Neuronal stem cell (in vitro differentiated cells): ENCODE measurements at regions not wholly inside any gene's neighbourhood (a gene's known extent, or its start where the extent isn't known, plus 50 kb on each side); places are given as distances from the start of the nearest gene placed in this dataset.
A peak's percentile ranks its signal among the peaks of the same experiment; 100 is the strongest.

Experiments
- DNase-seq: peaks from one replicate; pipeline ENCODE4 v3.0.0-alpha.2; 2013; ENCODE audit warnings: low spot score
- H2AFZ ChIP-seq: one replicate; pipeline ENCODE4 v1.6.1; 2013; ENCODE audit warnings: mild to moderate bottlenecking, low read length, inconsistent platforms
- H2AK5ac ChIP-seq: 2 replicates; pipeline ENCODE4 v1.6.1; 2013; ENCODE audit warnings: low read depth, mild to moderate bottlenecking, inconsistent platforms, low read length, moderate library complexity, mixed read lengths
- H2BK120ac ChIP-seq: 2 replicates; pipeline ENCODE4 v1.6.1; 2013; ENCODE audit warnings: low read depth, mild to moderate bottlenecking, inconsistent platforms, low read length, moderate library complexity, mixed read lengths
- H2BK12ac ChIP-seq: one replicate; pipeline ENCODE4 v1.6.1; 2013; ENCODE audit warnings: low read length, inconsistent platforms
- H2BK15ac ChIP-seq: 2 replicates; pipeline ENCODE4 v1.6.1; 2013; ENCODE audit warnings: mild to moderate bottlenecking, low read length, inconsistent platforms, mixed read lengths
- H2BK5ac ChIP-seq: one replicate; pipeline ENCODE4 v1.6.1; 2013; ENCODE audit warnings: inconsistent platforms, mild to moderate bottlenecking, low read length, moderate library complexity
- H3K14ac ChIP-seq: one replicate; pipeline ENCODE4 v1.6.1; 2013; ENCODE audit warnings: low read length, inconsistent platforms
- H3K18ac ChIP-seq: 2 replicates; pipeline ENCODE4 v1.6.1; 2013; ENCODE audit warnings: low read length, inconsistent platforms
- H3K23ac ChIP-seq: 2 replicates; pipeline ENCODE4 v1.6.1; 2013; ENCODE audit warnings: low read depth, mild to moderate bottlenecking, mixed read lengths, low read length, inconsistent platforms; ENCODE audit not compliant: poor library complexity
- H3K27ac ChIP-seq: replicated peaks from 3 replicates; pipeline ENCODE4 v1.5.1; 2013; ENCODE audit warnings: low read length, inconsistent platforms
- H3K27me3 ChIP-seq, 3 experiments: 2 replicates each; pipeline ENCODE4 v1.6.1; 2013; ENCODE audit warnings: low read length in 3 of 3, mild to moderate bottlenecking in 2 of 3, inconsistent platforms in 1 of 3, low read depth in 1 of 3, mixed read lengths in 1 of 3, moderate library complexity in 1 of 3; ENCODE audit not compliant: control insufficient read depth in 3 of 3, insufficient read depth in 3 of 3
- H3K36me3 ChIP-seq, 2 donors: replicated peaks in 1 of 2; 2 replicates each; pipeline ENCODE4 v1.6.1; 2013; ENCODE audit warnings: low read length in 2 of 2; ENCODE audit not compliant: control insufficient read depth in 2 of 2, insufficient read depth in 2 of 2
- H3K4ac ChIP-seq: 2 replicates; pipeline ENCODE4 v1.6.1; 2013; ENCODE audit warnings: inconsistent platforms, mild to moderate bottlenecking, low read length, moderate library complexity
- H3K4me1 ChIP-seq, 2 donors: 1 replicate in 1 of 2; 2 replicates in 1 of 2; pipeline ENCODE4 v1.6.1; 2013; ENCODE audit warnings: low read length in 2 of 2, low read depth in 1 of 2; ENCODE audit not compliant: control insufficient read depth in 2 of 2, insufficient read depth in 1 of 2
- H3K4me2 ChIP-seq: one replicate; pipeline ENCODE4 v1.6.1; 2013; ENCODE audit warnings: mild to moderate bottlenecking, low read length, inconsistent platforms; ENCODE audit not compliant: insufficient read depth, poor library complexity, severe bottlenecking
- H3K4me3 ChIP-seq, 2 donors: 2 replicates each; pipeline ENCODE4 v1.5.1; 2013; ENCODE audit warnings: low read length in 2 of 2, mild to moderate bottlenecking in 2 of 2, inconsistent platforms in 1 of 2, moderate library complexity in 1 of 2
- H3K79me1 ChIP-seq: one replicate; pipeline ENCODE4 v1.6.1; 2013; ENCODE audit warnings: low read depth, mild to moderate bottlenecking, inconsistent platforms, low read length, moderate library complexity
- H3K9ac ChIP-seq: one replicate; pipeline ENCODE4 v1.6.1; 2013; ENCODE audit warnings: mild to moderate bottlenecking, low read depth, low read length, inconsistent platforms; ENCODE audit not compliant: poor library complexity
- H3K9me3 ChIP-seq, 2 donors: replicated peaks in 1 of 2; 2 replicates each; pipeline versions ENCODE3 to v1.6.1; 2013; ENCODE audit warnings: low read length in 2 of 2, mild to moderate bottlenecking in 2 of 2, inconsistent platforms in 1 of 2, low read depth in 1 of 2, mixed read lengths in 1 of 2, moderate library complexity in 1 of 2; ENCODE audit not compliant: control insufficient read depth in 2 of 2, insufficient read depth in 1 of 2
- H4K8ac ChIP-seq: one replicate; pipeline ENCODE4 v1.6.1; 2013; ENCODE audit warnings: low read depth, mild to moderate bottlenecking, inconsistent platforms, low read length, moderate library complexity
- H4K91ac ChIP-seq: one replicate; pipeline ENCODE4 v1.6.1; 2013; ENCODE audit warnings: low read length, low read depth, mild to moderate bottlenecking, inconsistent platforms; ENCODE audit not compliant: poor library complexity
- WGBS, 2 donors: extraction: QIAGEN DNeasy Blood & Tissue Kit; methylation state at CpG; one replicate each; pipeline ENCODE4 v1.1.7; 2013; ENCODE audit warnings: missing lambda C conversion rate in 2 of 2, mixed read lengths in 1 of 2; ENCODE audit not compliant: insufficient read length in 2 of 2, insufficient replicate concordance in 1 of 2; ENCODE audit errors: extremely low coverage in 2 of 2; 5-methylcytosine and 5-hydroxymethylcytosine counted together

- Histone ChIP-seq H3K4ac (no peak overlapping the region), H3K4me3 (no peak overlapping the region), H2BK12ac (no peak overlapping the region), H3K14ac (no peak overlapping the region), H3K79me1 (no peaks in the 10 kb centered on the region), H2BK5ac (no peak overlapping the region), H2BK120ac (no peak overlapping the region), H4K91ac (no peak overlapping the region), H3K4me1 (peaks cover 0 to 4% of the 10 kb centered on the region in 2 donors), H2AFZ (no peak overlapping the region), H3K9me3 (no peaks in the 10 kb centered on the region), H3K4me2 (no peak overlapping the region), H3K27me3 (no peaks in the 10 kb centered on the region), H3K27ac (no peak overlapping the region), H3K36me3 (no peaks in the 10 kb centered on the region), H4K8ac (no peak overlapping the region), H3K23ac (no peak overlapping the region), H2BK15ac (no peak overlapping the region), H2AK5ac (no peak overlapping the region), H3K9ac (no peak overlapping the region), H3K18ac (no peak overlapping the region)
- DNase-seq, result no peak
Measured at GRCh38 chr12:118528625-118529024, 152.3 kb downstream of the SUDS3 start.

GRCh38 chr12:118534003-118534402, 157.6 kb downstream of the SUDS3 start:
- Histone ChIP-seq H2AK5ac (no peak overlapping the region), H3K4me3 (no peak overlapping the region), H2BK15ac (no peak overlapping the region), H2BK120ac (no peak overlapping the region), H3K4me1 (peaks cover 0 to 4% of the 10 kb centered on the region in 2 donors), H3K27ac (no peak overlapping the region), H3K79me1 (no peaks in the 10 kb centered on the region), H2AFZ (no peak overlapping the region), H3K4ac (no peak overlapping the region), H4K8ac (no peak overlapping the region), H3K14ac (no peak overlapping the region), H2BK12ac (no peak overlapping the region), H3K18ac (no peak overlapping the region), H3K27me3 (no peaks in the 10 kb centered on the region), H3K4me2 (no peak overlapping the region), H3K9me3 (no peaks in the 10 kb centered on the region), H2BK5ac (no peak overlapping the region), H4K91ac (no peak overlapping the region), H3K36me3 (no peaks in the 10 kb centered on the region), H3K23ac (no peak overlapping the region), H3K9ac (no peak overlapping the region)
- no peak for DNase-seq
- no CpG with 5 or more reads among the region's 3 CpGs for WGBS, 2 donors

GRCh38 chr12:118536306-118536906, 160.1 kb downstream of the SUDS3 start:
- no peaks in the 10 kb centered on the region for H3K36me3 ChIP-seq

GRCh38 chr12:118537481-118537917, 161.1 kb downstream of the SUDS3 start:
- Histone ChIP-seq H3K36me3 (no peaks in the 10 kb centered on the region), H2BK15ac (no peak overlapping the region), H2BK120ac (no peak overlapping the region), H3K27ac (no peak overlapping the region), H3K14ac (no peak overlapping the region), H2AFZ (no peak overlapping the region), H3K27me3 (no peaks in the 10 kb centered on the region), H3K4me1 (peaks cover 0 to 4% of the 10 kb centered on the region in 2 donors), H3K79me1 (no peaks in the 10 kb centered on the region), H3K18ac (peak overlapping the region; percentile 36), H3K4me2 (no peak overlapping the region), H2AK5ac (no peak overlapping the region), H3K9me3 (no peaks in the 10 kb centered on the region), H3K4ac (no peak overlapping the region), H2BK5ac (no peak overlapping the region), H2BK12ac (no peak overlapping the region), H3K23ac (no peak overlapping the region), H4K91ac (no peak overlapping the region), H3K9ac (no peak overlapping the region), H4K8ac (no peak overlapping the region), H3K4me3 (no peak overlapping the region)
- WGBS, 2 donors, result no CpG with 5 or more reads among the region's 10 CpGs
- no peak for DNase-seq

More at GRCh38 chr12:118536306-118536906, 160.1 kb downstream of the SUDS3 start:
- H3K27me3 ChIP-seq, result no peaks in the 10 kb centered on the region
- no peak overlapping the region for H2BK120ac ChIP-seq
- no peak overlapping the region for H4K91ac ChIP-seq
- no peak overlapping the region for H2BK15ac ChIP-seq
- DNase-seq, result no peak
- H3K9ac ChIP-seq, result no peak overlapping the region
- H2BK12ac ChIP-seq, result no peak overlapping the region
- H3K23ac ChIP-seq, result no peak overlapping the region
- H2AK5ac ChIP-seq, result peak overlapping the region; percentile 11
- no peak overlapping the region for H2AFZ ChIP-seq
- H3K27ac ChIP-seq, result no peak overlapping the region
- no peak overlapping the region for H3K4me2 ChIP-seq
- H3K79me1 ChIP-seq, result no peaks in the 10 kb centered on the region
- no peak overlapping the region for H3K4ac ChIP-seq
- no peak overlapping the region for H3K14ac ChIP-seq
- no peak overlapping the region for H3K4me3 ChIP-seq
- WGBS, 2 donors, result no CpG with 5 or more reads among the region's 8 CpGs
- no peaks in the 10 kb centered on the region for H3K9me3 ChIP-seq
- no peak overlapping the region for H3K18ac ChIP-seq
- H4K8ac ChIP-seq, result no peak overlapping the region
- no peak overlapping the region for H2BK5ac ChIP-seq
- peaks cover 0 to 4% of the 10 kb centered on the region in 2 donors for H3K4me1 ChIP-seq
